Hepatocyte (in vitro differentiated cells): ENCODE measurements at regions not wholly inside any gene's neighbourhood (a gene's known extent, or its start where the extent isn't known, plus 50 kb on each side); places are given as distances from the start of the nearest gene placed in this dataset.

Experiments used
- DNase-seq: peaks from one replicate; pipeline ENCODE4 v3.0.0-alpha.2; 2016; ENCODE audit warnings: low spot score
- H2AFZ ChIP-seq: fragments of 200-600 bp; sonication (generic); 2 replicates; pipeline ENCODE4 v1.6.0; 2016; ENCODE audit warnings: antibody characterized with exemption, mild to moderate bottlenecking
- H3K27ac ChIP-seq: fragments of 200-600 bp; sonication (generic); 2 replicates; pipeline ENCODE4 v1.5.1; 2016; ENCODE audit warnings: mild to moderate bottlenecking
- H3K27me3 ChIP-seq: fragments of 200-600 bp; sonication (generic); 2 replicates; pipeline ENCODE4 v1.6.1; 2016
- H3K36me3 ChIP-seq: fragments of 200-600 bp; sonication (generic); replicated peaks from 2 replicates; pipeline ENCODE4 v1.5.1; 2016; ENCODE audit warnings: low read depth; ENCODE audit not compliant: insufficient read depth
- H3K4me1 ChIP-seq: fragments of 200-600 bp; sonication (generic); 2 replicates; pipeline ENCODE4 v1.5.1; 2016; ENCODE audit warnings: mild to moderate bottlenecking, moderate library complexity; ENCODE audit not compliant: insufficient read depth
- H3K4me2 ChIP-seq: fragments of 200-600 bp; sonication (generic); 2 replicates; pipeline ENCODE4 v1.6.0; 2016
- H3K4me3 ChIP-seq: fragments of 200-600 bp; sonication (generic); 2 replicates; pipeline ENCODE4 v1.5.1; 2016; ENCODE audit warnings: mild to moderate bottlenecking
- H3K79me2 ChIP-seq: fragments of 200-600 bp; sonication (generic); 2 replicates; pipeline ENCODE4 v1.6.0; 2017; ENCODE audit warnings: mild to moderate bottlenecking
- H3K9me2 ChIP-seq: fragments of 200-600 bp; sonication (generic); replicated peaks from 2 replicates; pipeline ENCODE4 v1.6.0; 2017; ENCODE audit warnings: mild to moderate bottlenecking; ENCODE audit not compliant: insufficient read depth
- H3K9me3 ChIP-seq: fragments of 200-600 bp; sonication (generic); 2 replicates; pipeline ENCODE4 v1.5.1; 2016; ENCODE audit warnings: low read depth, mild to moderate bottlenecking
- H4K20me1 ChIP-seq: fragments of 200-600 bp; sonication (generic); 2 replicates; pipeline ENCODE4 v1.6.0; 2016; ENCODE audit warnings: mild to moderate bottlenecking; ENCODE audit not compliant: insufficient read depth, poor library complexity, severe bottlenecking
- EZH2 ChIP-seq: fragments of 200-600 bp; sonication (generic); IDR thresholded peaks from 2 replicates; pipeline ENCODE4 v1.6.1; 2016; ENCODE audit warnings: antibody characterized with exemption, mild to moderate bottlenecking, borderline replicate concordance
- EZH2phosphoT487 ChIP-seq: fragments of 200-600 bp; sonication (generic); IDR thresholded peaks from one replicate; pipeline ENCODE4 v1.6.1; 2018; ENCODE audit warnings: antibody characterized with exemption, mild to moderate bottlenecking, low read depth, moderate library complexity; ENCODE audit not compliant: unreplicated experiment, severe bottlenecking
- WGBS: methylation state at CpG from one replicate; pipeline ENCODE4 v1.1.6; 2016; ENCODE audit warnings: low lambda C conversion rate; ENCODE audit errors: missing lambda C conversion rate; 5-methylcytosine and 5-hydroxymethylcytosine counted together
- TF ChIP-seq, protein P1 (sequence below): fragments of 200-600 bp; sonication (generic); IDR thresholded peaks from 2 replicates; pipeline ENCODE4 v1.5.1; 2016; ENCODE audit warnings: antibody characterized with exemption, mild to moderate bottlenecking; ENCODE audit not compliant: poor library complexity

DNA sequence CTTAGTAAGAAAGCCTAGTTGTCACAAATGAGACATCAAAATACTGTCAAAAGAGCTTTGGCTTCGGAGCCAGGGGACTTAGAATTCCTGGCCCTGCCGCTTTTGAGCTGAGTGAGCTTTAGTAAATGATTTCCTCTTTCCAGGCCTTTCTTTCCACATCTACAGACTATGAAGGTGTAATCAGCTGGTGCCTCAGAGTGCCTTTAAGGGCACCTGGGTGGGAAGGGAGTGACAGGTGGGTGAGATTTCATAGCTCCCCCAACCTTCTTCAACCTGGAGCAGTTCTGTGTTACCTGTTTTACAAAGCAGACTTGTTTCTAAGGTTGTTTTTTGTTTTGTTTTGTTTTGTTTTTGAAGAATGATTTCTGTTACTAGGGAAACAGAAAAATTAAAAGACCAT is 154.7 kb upstream of the BOD1L1 start:
- H3K27me3 ChIP-seq: no peaks in the 10 kb centered on the region
- H3K4me2 ChIP-seq: no peak overlapping the region
- H3K9me3 ChIP-seq: no peaks in the 10 kb centered on the region
- no peaks in the 10 kb centered on the region for H3K9me2 ChIP-seq
- H2AFZ ChIP-seq: no peak overlapping the region
- H3K27ac ChIP-seq: no peak overlapping the region
- no peak for TF ChIP-seq EZH2phosphoT487
- TF ChIP-seq, protein P1, sequence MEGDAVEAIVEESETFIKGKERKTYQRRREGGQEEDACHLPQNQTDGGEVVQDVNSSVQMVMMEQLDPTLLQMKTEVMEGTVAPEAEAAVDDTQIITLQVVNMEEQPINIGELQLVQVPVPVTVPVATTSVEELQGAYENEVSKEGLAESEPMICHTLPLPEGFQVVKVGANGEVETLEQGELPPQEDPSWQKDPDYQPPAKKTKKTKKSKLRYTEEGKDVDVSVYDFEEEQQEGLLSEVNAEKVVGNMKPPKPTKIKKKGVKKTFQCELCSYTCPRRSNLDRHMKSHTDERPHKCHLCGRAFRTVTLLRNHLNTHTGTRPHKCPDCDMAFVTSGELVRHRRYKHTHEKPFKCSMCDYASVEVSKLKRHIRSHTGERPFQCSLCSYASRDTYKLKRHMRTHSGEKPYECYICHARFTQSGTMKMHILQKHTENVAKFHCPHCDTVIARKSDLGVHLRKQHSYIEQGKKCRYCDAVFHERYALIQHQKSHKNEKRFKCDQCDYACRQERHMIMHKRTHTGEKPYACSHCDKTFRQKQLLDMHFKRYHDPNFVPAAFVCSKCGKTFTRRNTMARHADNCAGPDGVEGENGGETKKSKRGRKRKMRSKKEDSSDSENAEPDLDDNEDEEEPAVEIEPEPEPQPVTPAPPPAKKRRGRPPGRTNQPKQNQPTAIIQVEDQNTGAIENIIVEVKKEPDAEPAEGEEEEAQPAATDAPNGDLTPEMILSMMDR: no peak
- no peaks in the 10 kb centered on the region for H3K4me1 ChIP-seq
- DNase-seq: no peak
- H3K4me3 ChIP-seq: no peak overlapping the region
- H4K20me1 ChIP-seq: no peaks in the 10 kb centered on the region
- WGBS: 69% methylated on average over 2 of the region's 2 CpGs
- H3K36me3 ChIP-seq: no peaks in the 10 kb centered on the region
- no peaks in the 10 kb centered on the region for H3K79me2 ChIP-seq

DNA sequence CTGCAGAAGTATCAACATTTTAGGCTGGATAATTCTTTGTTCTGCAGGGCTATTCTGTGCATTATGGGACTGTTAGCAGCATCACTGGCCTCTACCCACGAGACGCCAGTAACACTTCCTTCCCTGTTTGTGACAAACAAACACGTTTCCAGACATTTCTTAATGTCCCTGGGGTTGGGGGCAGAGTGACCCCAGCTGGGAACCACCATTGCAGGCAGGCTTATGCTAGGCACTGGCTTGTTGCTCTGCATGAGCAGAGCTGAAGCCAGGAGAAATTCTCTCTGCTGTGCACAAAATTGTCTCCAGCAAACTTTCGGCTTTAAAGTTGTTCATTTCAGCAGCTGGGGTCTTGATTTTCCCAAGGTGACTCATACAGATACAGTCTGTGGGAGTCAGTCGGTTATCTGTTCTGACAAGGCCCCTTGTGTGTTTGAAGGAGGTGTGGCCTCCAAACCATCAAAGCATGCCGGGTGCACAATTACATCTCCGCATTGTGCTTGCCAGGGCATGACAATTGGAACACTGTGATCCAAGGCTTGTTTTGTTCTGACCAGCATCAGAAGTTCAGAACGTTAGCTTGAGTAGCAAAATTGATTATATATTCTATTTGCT is 156.4 kb upstream of the BOD1L1 start:
- Histone ChIP-seq H3K36me3 (no peaks in the 10 kb centered on the region), H3K27me3 (no peaks in the 10 kb centered on the region), H3K4me2 (no peak overlapping the region), H3K9me3 (no peaks in the 10 kb centered on the region), H4K20me1 (no peaks in the 10 kb centered on the region), H3K27ac (no peak overlapping the region), H3K4me1 (no peaks in the 10 kb centered on the region), H3K79me2 (no peaks in the 10 kb centered on the region), H3K9me2 (no peaks in the 10 kb centered on the region), H3K4me3 (no peak overlapping the region), H2AFZ (no peak overlapping the region)
- DNase-seq: peak; percentile 11
- no peak for TF ChIP-seq EZH2
- TF ChIP-seq, protein P1: no peak
- 55% methylated on average over 8 of the region's 8 CpGs for WGBS

DNA sequence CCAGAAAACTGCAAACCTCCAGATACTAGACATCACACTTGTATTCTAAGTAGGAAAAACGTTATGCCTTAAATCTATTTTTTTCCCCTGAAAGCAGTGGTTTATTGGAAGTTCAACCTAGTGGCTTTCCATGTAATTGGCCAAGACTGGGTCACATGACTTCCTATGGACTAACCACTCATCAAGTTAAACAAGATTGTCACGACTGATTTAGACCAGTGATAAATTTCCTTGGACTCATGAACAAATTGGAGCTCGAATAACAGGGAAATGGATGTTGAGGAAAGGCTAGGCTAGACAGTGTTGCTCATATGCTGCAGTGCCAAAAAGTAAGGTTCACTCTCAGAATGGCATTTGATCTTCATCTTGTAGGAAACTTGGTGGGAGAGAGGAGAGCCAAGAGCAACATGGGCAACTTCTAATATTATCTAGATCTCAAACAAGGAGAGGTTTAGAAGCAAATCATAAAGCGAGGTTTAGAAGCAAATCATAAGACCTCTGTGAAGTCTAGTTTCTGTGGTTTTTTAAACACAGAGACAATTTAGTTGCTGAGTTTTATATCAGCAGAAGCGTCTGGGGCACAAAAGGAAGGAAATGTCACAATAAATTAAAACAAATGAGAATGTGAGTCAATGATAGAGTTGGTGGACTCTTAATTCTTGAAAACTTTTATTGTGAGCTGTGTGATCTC is 165.6 kb upstream of the BOD1L1 start:
- TF ChIP-seq EZH2: no peak
- TF ChIP-seq EZH2phosphoT487: no peak
- TF ChIP-seq, protein P1: no peak
- Histone ChIP-seq H3K9me2 (no peaks in the 10 kb centered on the region), H3K4me2 (no peak overlapping the region), H3K27ac (no peak overlapping the region), H3K79me2 (no peaks in the 10 kb centered on the region), H4K20me1 (no peaks in the 10 kb centered on the region), H3K27me3 (no peaks in the 10 kb centered on the region), H2AFZ (no peak overlapping the region), H3K9me3 (no peaks in the 10 kb centered on the region), H3K4me1 (no peaks in the 10 kb centered on the region), H3K4me3 (no peak overlapping the region), H3K36me3 (no peaks in the 10 kb centered on the region)
- WGBS: 55% methylated on average over 5 of the region's 5 CpGs
- no peak for DNase-seq
